CD4-positive, alpha-beta T cell treated with Interleukin-17A for 1 hour (primary cell): ENCODE measurements at regions not wholly inside any gene's neighbourhood (a gene's known extent, or its start where the extent isn't known, plus 50 kb on each side); places are given as distances from the start of the nearest gene placed in this dataset.
"Not testable (repeated sequence)": the region's sequence is repeated elsewhere in the genome, so short reads cannot be mapped to it uniquely, and the experiment has no call there.

Source experiments
- DNase-seq: peaks from one replicate; pipeline ENCODE4 v3.0.0-alpha.2; 2020

GRCh38 chr10:84634636-84635035, 306.2 kb downstream of the CCSER2 start:
- DNase-seq, result no peak

- DNase-seq, result not testable (repeated sequence)
These were observed 322.2 kb downstream of the CCSER2 start for GRCh38 chr10:84650628-84651027.

- no peak for DNase-seq
These were observed 326.3 kb downstream of the CCSER2 start for GRCh38 chr10:84654671-84655070.

- no peak for DNase-seq
These were observed 330.6 kb downstream of the CCSER2 start for GRCh38 chr10:84659027-84659426.

- DNase-seq, result no peak
These were observed 331.4 kb downstream of the CCSER2 start for GRCh38 chr10:84659497-84660439.

- DNase-seq, result no peak
These were observed 332.2 kb downstream of the CCSER2 start for GRCh38 chr10:84660450-84661159.

- DNase-seq, result no peak
These were observed 336.8 kb downstream of the CCSER2 start for GRCh38 chr10:84665211-84665610.

- no peak for DNase-seq
These were observed 337.6 kb downstream of the CCSER2 start for GRCh38 chr10:84665883-84666463.

- no peak for DNase-seq
These were observed 339.9 kb downstream of the CCSER2 start for GRCh38 chr10:84668186-84668763.

GRCh38 chr10:84675060-84675459, 346.7 kb downstream of the CCSER2 start:
- DNase-seq, result no peak

- no peak for DNase-seq
These were observed 348.1 kb downstream of the CCSER2 start for GRCh38 chr10:84676536-84676935.

- DNase-seq, result no peak
These were observed 353.4 kb downstream of the CCSER2 start for GRCh38 chr10:84681781-84682180.

GRCh38 chr10:84683550-84683949, 355.2 kb downstream of the CCSER2 start:
- DNase-seq, result no peak

GRCh38 chr10:84683980-84684740, 355.8 kb downstream of the CCSER2 start:
- no peak for DNase-seq

- no peak for DNase-seq
These were observed 356.8 kb downstream of the CCSER2 start for GRCh38 chr10:84685047-84685660.

- DNase-seq, result no peak
These were observed 364.6 kb downstream of the CCSER2 start for GRCh38 chr10:84693006-84693405.

- DNase-seq, result no peak
These were observed 367.5 kb downstream of the CCSER2 start for GRCh38 chr10:84695902-84696301.

- DNase-seq, result no peak
These were observed 368.2 kb downstream of the CCSER2 start for GRCh38 chr10:84696610-84697009.

- no peak for DNase-seq
These were observed 370.6 kb downstream of the CCSER2 start for GRCh38 chr10:84698989-84699388.

GRCh38 chr10:84700668-84701369, 372.4 kb downstream of the CCSER2 start:
- DNase-seq, result no peak

- DNase-seq, result no peak
These were observed 373.0 kb downstream of the CCSER2 start for GRCh38 chr10:84701370-84701720.

- DNase-seq, result no peak
These were observed 375.7 kb downstream of the CCSER2 start for GRCh38 chr10:84704101-84704500.
